ENCODE measurements at regions not wholly inside any gene's neighbourhood (a gene's known extent, or its start where the extent isn't known, plus 50 kb on each side); places are given as distances from the start of the nearest gene placed in this dataset.

GRCh38 chr6:48777411-48777810 lies 666.4 kb upstream of the PTCHD4 start:
- no peak for DNase-seq (ENCODE audit: low read depth in 1 of 2, low spot score in 1 of 2)
- Histone ChIP-seq H3K27me3 (ENCODE audit: insufficient read depth, poor library complexity, severe bottlenecking) (no peaks in the 10 kb centered on the region), H3K27ac (replicated peaks) (no peak overlapping the region), H3K4me3 (replicated peaks; ENCODE audit: insufficient read depth, low read length) (no peak overlapping the region)
- TF ChIP-seq, protein P1, sequence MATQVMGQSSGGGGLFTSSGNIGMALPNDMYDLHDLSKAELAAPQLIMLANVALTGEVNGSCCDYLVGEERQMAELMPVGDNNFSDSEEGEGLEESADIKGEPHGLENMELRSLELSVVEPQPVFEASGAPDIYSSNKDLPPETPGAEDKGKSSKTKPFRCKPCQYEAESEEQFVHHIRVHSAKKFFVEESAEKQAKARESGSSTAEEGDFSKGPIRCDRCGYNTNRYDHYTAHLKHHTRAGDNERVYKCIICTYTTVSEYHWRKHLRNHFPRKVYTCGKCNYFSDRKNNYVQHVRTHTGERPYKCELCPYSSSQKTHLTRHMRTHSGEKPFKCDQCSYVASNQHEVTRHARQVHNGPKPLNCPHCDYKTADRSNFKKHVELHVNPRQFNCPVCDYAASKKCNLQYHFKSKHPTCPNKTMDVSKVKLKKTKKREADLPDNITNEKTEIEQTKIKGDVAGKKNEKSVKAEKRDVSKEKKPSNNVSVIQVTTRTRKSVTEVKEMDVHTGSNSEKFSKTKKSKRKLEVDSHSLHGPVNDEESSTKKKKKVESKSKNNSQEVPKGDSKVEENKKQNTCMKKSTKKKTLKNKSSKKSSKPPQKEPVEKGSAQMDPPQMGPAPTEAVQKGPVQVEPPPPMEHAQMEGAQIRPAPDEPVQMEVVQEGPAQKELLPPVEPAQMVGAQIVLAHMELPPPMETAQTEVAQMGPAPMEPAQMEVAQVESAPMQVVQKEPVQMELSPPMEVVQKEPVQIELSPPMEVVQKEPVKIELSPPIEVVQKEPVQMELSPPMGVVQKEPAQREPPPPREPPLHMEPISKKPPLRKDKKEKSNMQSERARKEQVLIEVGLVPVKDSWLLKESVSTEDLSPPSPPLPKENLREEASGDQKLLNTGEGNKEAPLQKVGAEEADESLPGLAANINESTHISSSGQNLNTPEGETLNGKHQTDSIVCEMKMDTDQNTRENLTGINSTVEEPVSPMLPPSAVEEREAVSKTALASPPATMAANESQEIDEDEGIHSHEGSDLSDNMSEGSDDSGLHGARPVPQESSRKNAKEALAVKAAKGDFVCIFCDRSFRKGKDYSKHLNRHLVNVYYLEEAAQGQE (IDR thresholded peaks at IDR 0.05; ENCODE audit: insufficient replicate concordance, low read depth): no peak
- TF ChIP-seq SPI1 (IDR thresholded peaks at IDR 0.05; ENCODE audit: borderline replicate concordance, low read depth) (no peak), CTCF (IDR thresholded peaks at IDR 0.05; ENCODE audit: insufficient read depth, low read length) (no peak), GABPA (IDR thresholded peaks at IDR 0.05; ENCODE audit: low read depth) (no peak), POLR2AphosphoS5 (IDR thresholded peaks at IDR 0.05; ENCODE audit: low read depth) (no peak)

GRCh38 chr6:48775157-48775556 lies 664.2 kb upstream of the PTCHD4 start:
- Histone ChIP-seq H3K27ac (replicated peaks) (no peak overlapping the region), H3K27me3 (ENCODE audit: insufficient read depth, poor library complexity, severe bottlenecking) (no peaks in the 10 kb centered on the region), H3K4me3 (replicated peaks; ENCODE audit: insufficient read depth, low read length) (no peak overlapping the region)
- no peak for TF ChIP-seq POLR2AphosphoS5 (IDR thresholded peaks at IDR 0.05; ENCODE audit: low read depth)
- TF ChIP-seq SPI1 (IDR thresholded peaks at IDR 0.05; ENCODE audit: borderline replicate concordance, low read depth): no peak
- no peak for TF ChIP-seq GABPA (IDR thresholded peaks at IDR 0.05; ENCODE audit: low read depth)
- TF ChIP-seq CTCF (IDR thresholded peaks at IDR 0.05; ENCODE audit: insufficient read depth, low read length): no peak
- TF ChIP-seq, protein P1 (IDR thresholded peaks at IDR 0.05; ENCODE audit: insufficient replicate concordance, low read depth): no peak
- no peak for DNase-seq (ENCODE audit: low read depth in 1 of 2, low spot score in 1 of 2)

GRCh38 chr6:48774276-48774675 lies 663.3 kb upstream of the PTCHD4 start:
- Histone ChIP-seq H3K27ac (replicated peaks) (no peak overlapping the region), H3K27me3 (ENCODE audit: insufficient read depth, poor library complexity, severe bottlenecking) (no peaks in the 10 kb centered on the region), H3K4me3 (replicated peaks; ENCODE audit: insufficient read depth, low read length) (no peak overlapping the region)
- TF ChIP-seq SPI1 (IDR thresholded peaks at IDR 0.05; ENCODE audit: borderline replicate concordance, low read depth) (no peak), POLR2AphosphoS5 (IDR thresholded peaks at IDR 0.05; ENCODE audit: low read depth) (no peak), GABPA (IDR thresholded peaks at IDR 0.05; ENCODE audit: low read depth) (no peak), CTCF (IDR thresholded peaks at IDR 0.05; ENCODE audit: insufficient read depth, low read length) (no peak)
- TF ChIP-seq, protein P1 (IDR thresholded peaks at IDR 0.05; ENCODE audit: insufficient replicate concordance, low read depth): no peak
- DNase-seq (ENCODE audit: low read depth in 1 of 2, low spot score in 1 of 2): no peak
